Epithelial cell of esophagus (primary cell): ENCODE measurements at regions not wholly inside any gene's neighbourhood (a gene's known extent, or its start where the extent isn't known, plus 50 kb on each side); places are given as distances from the start of the nearest gene placed in this dataset.

Experiments
- DNase-seq: peaks from one replicate; pipeline ENCODE4 v3.0.0; 2010; ENCODE audit warnings: low read depth
- H3K4me3 ChIP-seq: 2 replicates; pipeline ENCODE4 v1.5.1; 2011; ENCODE audit warnings: mild to moderate bottlenecking, low read length, control low read depth
- TF ChIP-seq, protein P1 (sequence below): IDR thresholded peaks from 2 replicates; pipeline ENCODE4 v1.5.1; 2011; ENCODE audit warnings: low read depth, mild to moderate bottlenecking, low read length, control low read depth, inconsistent platforms; ENCODE audit not compliant: insufficient read depth; ENCODE audit errors: missing control alignments

DNA sequence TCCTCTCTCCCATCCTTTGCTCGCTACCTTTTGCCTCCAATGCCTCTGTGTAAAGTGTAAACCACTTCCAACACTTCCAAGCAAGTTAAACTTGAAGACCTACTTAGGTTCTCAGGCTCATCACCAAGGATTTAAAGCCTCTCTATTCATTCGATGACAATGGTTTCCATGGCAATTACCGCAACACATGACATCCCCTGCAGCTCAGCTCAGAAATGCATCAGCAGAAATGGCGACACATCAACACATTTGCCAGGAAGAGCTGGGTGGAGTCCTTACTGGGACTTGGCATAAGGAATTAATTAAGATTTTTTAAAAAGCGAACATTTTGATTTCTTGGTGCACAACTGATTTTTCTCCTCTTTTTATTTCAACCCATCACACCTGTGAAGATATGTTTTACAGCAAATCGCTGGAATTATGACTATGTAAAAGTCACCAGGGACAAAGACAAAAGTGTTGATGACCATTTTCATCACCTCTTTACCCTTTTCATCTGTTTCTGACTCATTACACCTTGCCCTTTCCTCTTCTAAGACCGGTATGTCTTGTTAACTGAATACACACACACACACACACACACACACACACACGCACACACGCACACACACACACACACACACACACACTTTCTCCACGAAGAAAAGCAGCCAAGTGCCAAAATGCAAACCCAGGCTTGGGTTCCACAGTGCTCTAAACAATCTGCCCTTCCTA is 453.4 kb upstream of the CELF2 start:
- no peak overlapping the region for H3K4me3 ChIP-seq
- TF ChIP-seq, protein P1, sequence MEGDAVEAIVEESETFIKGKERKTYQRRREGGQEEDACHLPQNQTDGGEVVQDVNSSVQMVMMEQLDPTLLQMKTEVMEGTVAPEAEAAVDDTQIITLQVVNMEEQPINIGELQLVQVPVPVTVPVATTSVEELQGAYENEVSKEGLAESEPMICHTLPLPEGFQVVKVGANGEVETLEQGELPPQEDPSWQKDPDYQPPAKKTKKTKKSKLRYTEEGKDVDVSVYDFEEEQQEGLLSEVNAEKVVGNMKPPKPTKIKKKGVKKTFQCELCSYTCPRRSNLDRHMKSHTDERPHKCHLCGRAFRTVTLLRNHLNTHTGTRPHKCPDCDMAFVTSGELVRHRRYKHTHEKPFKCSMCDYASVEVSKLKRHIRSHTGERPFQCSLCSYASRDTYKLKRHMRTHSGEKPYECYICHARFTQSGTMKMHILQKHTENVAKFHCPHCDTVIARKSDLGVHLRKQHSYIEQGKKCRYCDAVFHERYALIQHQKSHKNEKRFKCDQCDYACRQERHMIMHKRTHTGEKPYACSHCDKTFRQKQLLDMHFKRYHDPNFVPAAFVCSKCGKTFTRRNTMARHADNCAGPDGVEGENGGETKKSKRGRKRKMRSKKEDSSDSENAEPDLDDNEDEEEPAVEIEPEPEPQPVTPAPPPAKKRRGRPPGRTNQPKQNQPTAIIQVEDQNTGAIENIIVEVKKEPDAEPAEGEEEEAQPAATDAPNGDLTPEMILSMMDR, result no peak
- DNase-seq, result no peak

DNA sequence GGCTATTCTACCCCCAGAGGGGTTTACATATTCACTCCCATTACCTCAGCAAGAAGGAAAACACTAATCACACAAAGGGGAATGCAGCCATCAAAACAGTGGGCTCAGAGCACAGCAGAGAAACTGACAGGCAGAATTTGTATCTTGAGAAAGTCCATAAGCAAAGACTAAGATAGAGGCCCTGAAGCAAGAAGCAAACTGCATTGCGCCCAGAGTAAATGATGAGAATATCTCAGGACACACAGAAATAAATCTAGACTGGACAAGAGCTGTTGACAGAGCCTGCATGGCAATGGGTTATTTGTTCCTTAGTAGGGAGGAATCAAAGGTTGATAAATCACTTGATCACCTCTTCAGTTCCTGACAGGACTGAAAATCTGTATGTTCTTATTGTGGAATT is 440.7 kb upstream of the CELF2 start:
- DNase-seq, result no peak
- no peak overlapping the region for H3K4me3 ChIP-seq
- TF ChIP-seq, protein P1, result no peak

DNA sequence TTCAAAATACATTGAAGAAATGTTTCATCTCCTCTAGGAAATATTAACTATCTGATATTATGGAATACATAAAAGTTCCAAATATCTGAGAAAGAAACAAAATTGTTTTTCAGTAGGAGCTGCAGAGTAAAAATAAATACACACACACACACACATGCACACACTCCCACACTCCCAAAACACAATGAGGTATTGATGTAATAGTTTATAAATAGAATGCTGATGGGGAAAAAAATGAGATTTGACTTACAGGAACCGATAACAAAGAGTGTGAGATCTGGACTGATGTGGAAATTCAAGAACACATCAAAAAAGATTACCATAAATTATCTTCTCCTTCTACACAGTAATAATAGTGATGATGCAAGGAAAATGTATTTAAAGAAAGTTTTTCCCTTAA is 438.0 kb upstream of the CELF2 start:
- no peak for DNase-seq
- no peak overlapping the region for H3K4me3 ChIP-seq
- TF ChIP-seq, protein P1, result no peak

DNA sequence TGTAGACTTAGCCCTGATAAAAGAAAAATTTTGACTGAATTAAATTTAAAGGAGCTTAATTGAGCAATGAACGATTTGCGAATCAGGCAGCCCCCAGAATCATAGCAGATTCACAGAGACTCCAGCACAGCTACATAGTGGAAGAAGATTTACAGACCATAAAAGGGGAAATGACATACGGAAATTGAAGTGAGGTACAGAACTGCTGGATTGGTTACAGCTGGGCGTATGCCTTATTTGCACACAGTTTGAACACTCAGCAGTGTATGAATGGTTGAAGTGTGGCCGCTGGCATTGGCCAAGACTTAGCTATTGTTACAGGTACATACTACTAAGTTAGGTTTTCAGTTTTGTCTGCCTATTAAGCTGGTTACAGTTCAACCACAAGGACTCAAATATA is 433.5 kb upstream of the CELF2 start:
- H3K4me3 ChIP-seq, result no peak overlapping the region
- TF ChIP-seq, protein P1, result no peak
- DNase-seq, result no peak

DNA sequence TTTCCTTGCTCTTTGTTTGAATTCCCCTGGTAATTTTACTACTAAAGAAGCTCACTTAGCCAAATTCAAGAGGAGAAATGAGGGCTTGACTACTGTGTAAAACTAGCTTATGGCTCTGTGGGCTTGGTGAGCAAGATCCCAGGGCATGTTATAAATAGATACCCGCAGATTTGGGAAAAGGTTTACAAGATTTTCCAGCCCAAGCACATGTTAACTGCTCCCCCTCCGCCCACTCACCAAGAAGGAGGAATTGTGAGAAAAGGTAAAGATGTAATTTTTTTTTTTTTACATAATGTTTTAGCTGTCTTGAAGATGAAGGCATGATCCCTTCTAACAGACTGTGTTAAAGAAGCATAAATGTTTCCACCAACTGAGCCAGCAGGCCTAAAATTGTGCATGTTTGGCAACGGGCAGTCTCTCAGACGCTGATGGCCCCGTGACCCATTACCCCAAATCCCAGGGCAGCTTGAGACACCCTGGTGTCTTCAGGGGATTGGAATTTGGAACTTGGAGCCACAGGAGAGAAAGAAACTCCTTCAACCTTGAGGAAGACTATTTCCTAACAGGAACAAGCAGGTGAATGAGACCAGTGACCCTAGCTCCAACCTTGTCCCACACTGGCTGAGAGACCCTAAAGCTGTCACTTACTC is 429.8 kb upstream of the CELF2 start:
- TF ChIP-seq, protein P1, result no peak
- DNase-seq, result no peak
- H3K4me3 ChIP-seq, result no peak overlapping the region

DNA sequence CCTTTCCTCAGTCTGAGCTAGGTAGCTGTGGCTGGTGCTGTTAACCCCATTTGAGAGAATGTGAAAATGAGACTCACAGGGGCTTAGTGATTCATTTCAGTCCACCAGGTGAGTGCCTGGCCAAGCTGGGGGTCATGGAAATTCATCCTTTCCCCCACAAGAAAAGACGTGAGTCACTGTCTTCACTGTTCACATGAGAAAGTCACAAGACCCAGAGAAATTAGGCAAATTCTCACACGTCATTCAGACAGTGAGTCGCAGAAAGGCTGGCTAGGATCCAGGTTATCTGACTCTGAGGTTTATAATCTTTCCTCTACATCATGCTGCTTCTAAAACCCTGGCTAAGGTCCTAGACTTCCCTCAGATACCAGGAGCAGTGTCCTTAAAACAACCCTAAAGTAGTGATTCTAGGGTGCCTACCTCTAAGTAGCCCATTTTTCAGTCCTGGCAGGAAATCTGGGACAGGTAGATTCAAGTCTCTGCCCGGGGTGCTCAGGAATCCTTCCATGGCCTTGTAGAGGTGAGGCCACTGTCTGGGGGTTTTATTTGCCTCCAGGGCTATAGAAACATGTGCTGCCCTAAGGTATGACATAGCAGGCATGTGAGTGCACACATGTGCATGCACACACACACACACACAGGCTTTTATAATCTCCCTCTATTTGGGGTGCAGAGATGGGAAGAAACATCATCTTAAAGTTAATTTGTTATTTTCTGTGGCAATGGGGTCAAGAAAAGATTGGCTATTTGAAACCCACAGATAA is 427.9 kb upstream of the CELF2 start:
- peak; percentile 54 for DNase-seq
- TF ChIP-seq, protein P1, result no peak
- H3K4me3 ChIP-seq, result no peak overlapping the region
